A549 (cell line): ENCODE measurements at regions not wholly inside any gene's neighbourhood (a gene's known extent, or its start where the extent isn't known, plus 50 kb on each side); places are given as distances from the start of the nearest gene placed in this dataset.

Source experiments
- CBX2 ChIP-seq: fragments of 200-600 bp; sonication (generic); IDR thresholded peaks from 2 replicates; pipeline ENCODE4 v1.6.1; 2016; ENCODE audit warnings: low read depth, mild to moderate bottlenecking, borderline replicate concordance
- CTCF ChIP-seq: fragments of >200 bp; sonication (Bioruptor Twin); formaldehyde crosslinking; IDR thresholded peaks from 3 replicates; pipeline ENCODE4 v1.5.1; 2016
- E2F6 ChIP-seq: IDR thresholded peaks from 2 replicates; pipeline ENCODE4 v1.6.1; 2012; ENCODE audit warnings: low read depth, borderline replicate concordance
- EHMT2 ChIP-seq: fragments of 200-600 bp; sonication (generic); IDR thresholded peaks from 2 replicates; pipeline ENCODE4 v1.6.1; 2016; ENCODE audit warnings: antibody characterized with exemption, low read depth, mild to moderate bottlenecking, moderate library complexity
- FOSB ChIP-seq: fragments of 250-450 bp; sonication (Bioruptor Pico); IDR thresholded peaks from 2 replicates; pipeline ENCODE4 v1.5.0; 2020; ENCODE audit warnings: mild to moderate bottlenecking, moderate library complexity
- FOSL2 ChIP-seq, 2 experiments: fragments of 450-650 bp in 1 of 2; fragments of >200 bp in 1 of 2; sonication (Bioruptor Twin) in 1 of 2; formaldehyde crosslinking; IDR thresholded peaks; 2 replicates each; pipeline versions ENCODE4 v1.5.0 to v1.6.1; 2016 to 2020; ENCODE audit warnings: mild to moderate bottlenecking in 1 of 2, moderate library complexity in 1 of 2
- MAX ChIP-seq: IDR thresholded peaks from 2 replicates; pipeline ENCODE4 v1.6.1; 2012
- POLR2A ChIP-seq: IDR thresholded peaks from 2 replicates; pipeline ENCODE4 v1.6.1; 2012; ENCODE audit warnings: mild to moderate bottlenecking, low read length
- RAD21 ChIP-seq, 2 experiments: fragments of >200 bp in 1 of 2; sonication (Bioruptor Twin) in 1 of 2; formaldehyde crosslinking in 1 of 2; IDR thresholded peaks in 1 of 2; conservative IDR thresholded peaks in 1 of 2; 2 replicates in 1 of 2; 3 replicates in 1 of 2; pipeline ENCODE4 v1.6.1; 2012 to 2018; ENCODE audit warnings: inconsistent platforms in 1 of 2
- RCOR1 ChIP-seq: fragments of 150-350 bp; IDR thresholded peaks from 2 replicates; pipeline ENCODE4 v1.6.1; 2014; ENCODE audit warnings: antibody characterized with exemption, low read length, low read depth
- REST ChIP-seq: fragments of 200-600 bp; sonication (generic); IDR thresholded peaks from 2 replicates; pipeline ENCODE4 v1.6.1; 2016; ENCODE audit warnings: antibody characterized with exemption, mild to moderate bottlenecking, moderate library complexity
- RFX5 ChIP-seq: fragments of 450-650 bp; IDR thresholded peaks from 2 replicates; pipeline ENCODE4 v1.7.1; 2014; ENCODE audit warnings: antibody characterized with exemption, mild to moderate bottlenecking, moderate library complexity
- RNF2 ChIP-seq: fragments of 200-600 bp; sonication (generic); IDR thresholded peaks from 2 replicates; pipeline ENCODE4 v1.6.1; 2016; ENCODE audit warnings: low read depth, mild to moderate bottlenecking, antibody characterized with exemption, moderate library complexity, borderline replicate concordance
- ZFP36 ChIP-seq: fragments of 450-650 bp; IDR thresholded peaks from 2 replicates; pipeline ENCODE4 v1.6.1; 2014; ENCODE audit warnings: borderline replicate concordance; ENCODE audit not compliant: partially characterized antibody

- no peak for TF ChIP-seq CTCF
- no peak for TF ChIP-seq FOSL2 (IDR thresholded peaks at IDR 0.05)
- no peak for TF ChIP-seq FOSL2 (CRISPR knock-in tag; IDR thresholded peaks at IDR 0.05)
- no peak for TF ChIP-seq POLR2A
- TF ChIP-seq MAX, result no peak
- TF ChIP-seq REST, result no peak
- no peak for TF ChIP-seq RNF2
- TF ChIP-seq CBX2, result no peak
- TF ChIP-seq ZFP36, result no peak
- no peak for TF ChIP-seq RAD21 (conservative IDR thresholded peaks at IDR 0.05 in 1 of 2, IDR thresholded peaks at IDR 0.05 in 1 of 2)
- no peak for TF ChIP-seq RFX5
- no peak for TF ChIP-seq EHMT2
- no peak for TF ChIP-seq FOSB
- no peak for TF ChIP-seq RCOR1
- no peak for TF ChIP-seq E2F6
These were observed 911.7 kb upstream of the PCDH20 start for GRCh38 chr13:62327367-62327766.
